Omental fat pad (tissue), 3 donors: ENCODE measurements at regions not wholly inside any gene's neighbourhood (a gene's known extent, or its start where the extent isn't known, plus 50 kb on each side); places are given as distances from the start of the nearest gene placed in this dataset.
A peak's percentile ranks its signal among the peaks of the same experiment; 100 is the strongest.

ENCODE experiments used
- ATAC-seq: fragments of 150-250 bp; one replicate; pipeline ENCODE4 v1.9.1; 2016; ENCODE audit warnings: mild to moderate bottlenecking, moderate library complexity; ENCODE audit not compliant: low FRiP score
- DNase-seq: peaks from one replicate; pipeline ENCODE4 v3.0.0-alpha.2; 2019; ENCODE audit warnings: low spot score
- TF ChIP-seq, protein P1 (sequence below), 3 donors: fragments of 450-650 bp; IDR thresholded peaks; one replicate each; pipeline ENCODE4 v1.5.1; 2016 to 2017; ENCODE audit warnings: antibody characterized with exemption in 3 of 3, mild to moderate bottlenecking in 3 of 3, moderate library complexity in 2 of 3

DNA sequence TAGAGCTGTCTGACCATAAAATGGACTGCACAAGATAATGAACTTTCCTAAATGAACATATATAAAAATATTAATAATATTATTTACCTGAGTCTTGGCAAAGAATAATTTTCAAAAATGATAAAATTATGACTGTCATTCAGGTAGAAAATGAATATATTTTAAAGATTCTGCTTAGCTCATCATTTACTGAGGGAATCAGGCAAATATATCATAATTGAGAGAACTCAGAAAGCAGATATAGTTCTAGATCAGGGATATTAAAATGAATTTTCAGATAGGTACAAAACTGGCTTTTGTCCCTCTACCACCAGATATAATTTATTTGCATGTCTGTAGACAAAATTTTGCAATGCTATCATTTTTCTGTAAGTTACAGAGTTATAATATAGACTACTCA lies 86.1 kb upstream of the CPM start:
- TF ChIP-seq, protein P1, sequence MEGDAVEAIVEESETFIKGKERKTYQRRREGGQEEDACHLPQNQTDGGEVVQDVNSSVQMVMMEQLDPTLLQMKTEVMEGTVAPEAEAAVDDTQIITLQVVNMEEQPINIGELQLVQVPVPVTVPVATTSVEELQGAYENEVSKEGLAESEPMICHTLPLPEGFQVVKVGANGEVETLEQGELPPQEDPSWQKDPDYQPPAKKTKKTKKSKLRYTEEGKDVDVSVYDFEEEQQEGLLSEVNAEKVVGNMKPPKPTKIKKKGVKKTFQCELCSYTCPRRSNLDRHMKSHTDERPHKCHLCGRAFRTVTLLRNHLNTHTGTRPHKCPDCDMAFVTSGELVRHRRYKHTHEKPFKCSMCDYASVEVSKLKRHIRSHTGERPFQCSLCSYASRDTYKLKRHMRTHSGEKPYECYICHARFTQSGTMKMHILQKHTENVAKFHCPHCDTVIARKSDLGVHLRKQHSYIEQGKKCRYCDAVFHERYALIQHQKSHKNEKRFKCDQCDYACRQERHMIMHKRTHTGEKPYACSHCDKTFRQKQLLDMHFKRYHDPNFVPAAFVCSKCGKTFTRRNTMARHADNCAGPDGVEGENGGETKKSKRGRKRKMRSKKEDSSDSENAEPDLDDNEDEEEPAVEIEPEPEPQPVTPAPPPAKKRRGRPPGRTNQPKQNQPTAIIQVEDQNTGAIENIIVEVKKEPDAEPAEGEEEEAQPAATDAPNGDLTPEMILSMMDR (IDR thresholded peaks at IDR 0.05) = no peak
- ATAC-seq (no peak), DNase-seq (no peak)

DNA sequence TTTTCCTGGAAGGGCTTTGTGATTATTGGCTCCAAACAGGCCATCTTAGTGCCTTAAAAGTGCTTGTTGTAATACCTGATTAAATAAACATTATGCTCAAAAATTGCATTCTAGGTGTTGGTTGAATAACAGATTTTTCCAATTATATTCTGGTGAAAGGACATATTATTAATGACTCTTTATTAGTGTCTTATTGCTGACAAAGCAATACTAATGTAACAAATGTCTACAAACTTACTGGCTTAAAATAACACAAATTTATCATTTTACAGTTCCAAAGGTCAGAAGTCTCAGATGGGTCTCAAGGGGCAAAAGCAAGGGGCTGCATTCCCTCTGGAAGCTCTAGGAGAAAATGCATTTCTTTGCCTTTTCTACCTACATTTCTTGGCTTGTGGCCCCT lies 86.9 kb upstream of the CPM start:
- no peak for DNase-seq

DNA sequence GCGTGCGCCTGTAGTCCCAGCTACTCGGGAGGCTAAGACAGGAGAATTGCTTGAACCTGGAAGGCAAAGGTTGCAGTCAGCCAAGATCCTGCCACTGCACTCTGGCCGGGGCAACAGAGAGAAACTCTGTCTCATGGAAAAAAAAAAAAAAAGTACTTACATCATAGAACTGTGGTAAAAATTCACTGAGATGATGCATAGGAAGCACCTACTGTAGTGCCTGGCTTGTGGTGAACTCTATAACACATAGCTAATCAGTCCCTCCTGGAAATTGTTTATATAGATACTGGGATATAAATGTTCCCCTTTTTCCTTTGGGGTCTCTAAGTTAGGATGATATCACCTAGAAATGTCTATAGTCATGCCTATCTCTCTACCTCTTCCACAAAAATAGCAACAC lies 89.7 kb upstream of the CPM start:
- no peak for DNase-seq
- TF ChIP-seq, protein P1 (IDR thresholded peaks at IDR 0.05) = no peak
- no peak for ATAC-seq

More for the DNA sequence above, 86.9 kb upstream of the CPM start:
- no peak for ATAC-seq
- TF ChIP-seq, protein P1 (IDR thresholded peaks at IDR 0.05) = no peak

DNA sequence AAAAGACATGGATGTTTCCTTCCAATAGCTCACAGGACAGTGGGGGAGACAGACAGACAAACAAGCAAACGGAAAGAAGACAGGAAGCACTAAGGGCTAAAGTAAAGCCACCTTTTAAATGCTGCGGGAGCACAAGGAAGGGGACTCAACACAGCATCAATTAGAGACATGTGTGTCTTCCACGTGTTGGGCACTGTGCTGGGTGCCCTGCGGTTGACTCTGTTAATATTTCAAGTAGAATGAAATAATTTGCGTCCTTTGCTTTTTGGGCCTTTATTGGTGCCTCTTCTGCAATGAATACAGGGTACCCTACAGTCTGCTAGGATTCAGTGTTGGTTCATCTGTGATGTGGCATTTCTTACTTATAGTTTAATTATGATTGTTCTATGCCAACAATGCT lies 90.9 kb upstream of the CPM start:
- TF ChIP-seq, protein P1 (IDR thresholded peaks at IDR 0.05) = no peak
- ATAC-seq = no peak

DNA sequence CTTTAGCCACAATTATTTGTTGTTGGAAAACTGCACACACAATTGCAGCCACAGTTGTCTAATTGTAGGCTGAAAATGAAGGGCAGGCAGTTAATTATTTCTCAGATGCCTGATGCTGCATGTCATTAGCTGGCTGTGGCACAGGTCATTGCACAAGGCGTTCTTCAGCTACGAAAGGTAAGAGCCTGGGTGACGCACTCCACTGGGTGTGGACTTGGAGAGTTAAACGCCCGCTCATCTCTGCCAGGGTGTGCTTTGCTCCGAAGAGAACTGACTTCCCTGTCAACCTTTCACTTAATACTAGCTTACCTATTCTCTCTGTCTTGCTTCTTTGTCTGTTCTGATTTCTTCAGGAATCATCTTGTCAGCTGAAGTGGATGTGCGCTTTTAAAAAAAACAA lies 91.4 kb upstream of the CPM start:
- TF ChIP-seq, protein P1 (IDR thresholded peaks at IDR 0.05) = no peak
- ATAC-seq (peak; percentile 94), DNase-seq (no peak)

More for the DNA sequence above, 90.9 kb upstream of the CPM start:
- no peak for DNase-seq

DNA sequence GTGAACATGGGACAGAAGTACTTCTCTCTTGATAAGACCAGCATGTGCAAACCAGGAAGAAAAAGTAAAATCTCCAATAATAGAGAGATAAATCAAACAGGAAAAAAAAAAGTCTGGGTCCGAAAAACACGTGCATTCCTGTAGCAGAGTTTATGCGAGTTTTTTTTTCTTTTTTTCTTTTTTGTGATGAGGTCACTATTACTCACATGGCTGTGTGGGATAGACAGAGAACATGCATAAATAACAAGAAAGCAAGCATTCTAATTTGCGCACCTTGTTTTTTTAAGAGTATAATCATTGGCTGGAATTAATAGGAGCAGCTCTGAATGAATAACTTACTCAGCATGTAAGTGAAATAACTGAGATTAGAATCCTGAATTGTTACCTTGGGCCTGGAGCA lies 91.9 kb upstream of the CPM start:
- ATAC-seq (peak; percentile 61), DNase-seq (no peak)
- TF ChIP-seq, protein P1 (IDR thresholded peaks at IDR 0.05) = no peak

DNA sequence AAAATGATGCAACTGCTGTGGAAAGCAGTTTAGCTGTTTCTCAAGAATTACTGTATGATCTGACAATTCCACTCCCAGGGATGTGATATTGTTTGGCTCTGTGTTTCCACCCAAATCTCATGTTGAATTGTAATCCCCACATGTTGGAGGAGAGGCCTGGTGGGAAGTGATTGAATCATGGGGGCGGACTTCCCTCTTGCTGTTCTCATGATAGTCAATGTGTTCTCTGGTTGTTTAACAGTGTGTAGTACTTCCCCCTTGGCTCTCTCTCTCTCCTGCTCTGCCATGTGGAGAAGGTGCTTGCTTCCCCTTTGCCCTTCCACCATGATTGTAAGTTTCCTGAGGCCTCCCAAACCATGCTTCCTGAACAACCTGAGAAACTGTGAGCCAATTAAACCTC lies 93.4 kb upstream of the CPM start:
- ATAC-seq = no peak
- TF ChIP-seq, protein P1 (IDR thresholded peaks at IDR 0.05) = no peak
- DNase-seq = no peak
